Jurkat, Clone E6-1 (cell line): ENCODE measurements at regions not wholly inside any gene's neighbourhood (a gene's known extent, or its start where the extent isn't known, plus 50 kb on each side); places are given as distances from the start of the nearest gene placed in this dataset.
A peak's percentile ranks its signal among the peaks of the same experiment; 100 is the strongest.
"Not testable (repeated sequence)": the region's sequence is repeated elsewhere in the genome, so short reads cannot be mapped to it uniquely, and the experiment has no call there.

ENCODE experiments used
- DNase-seq: peaks from one replicate; pipeline ENCODE4 v3.0.0-alpha.2; 2011; ENCODE audit warnings: low read depth, low spot score
- H3K4me3 ChIP-seq: 2 replicates; pipeline ENCODE4 v1.5.1; 2011; ENCODE audit warnings: mild to moderate bottlenecking, low read length, control low read depth, moderate library complexity

DNA sequence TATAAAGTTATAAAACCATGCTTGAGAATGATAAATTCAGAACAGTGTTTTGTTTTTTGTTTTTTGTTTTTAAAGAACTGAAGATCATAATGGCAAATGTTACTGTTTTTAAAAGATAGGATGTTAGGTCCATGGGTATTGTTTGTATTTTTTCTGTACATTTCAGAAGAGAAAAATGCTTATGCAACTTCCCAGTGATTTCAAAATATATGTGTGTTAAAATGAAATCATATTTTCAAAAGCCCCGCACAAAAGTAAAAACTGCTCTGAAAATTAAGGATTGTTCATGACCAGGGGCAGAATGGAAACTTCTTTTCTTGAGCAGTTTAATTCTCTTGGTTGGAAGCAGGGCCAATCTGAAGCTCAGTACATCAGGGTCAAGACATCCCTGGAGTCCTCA, 109.2 kb upstream of the SIRPG start:
- DNase-seq = no peak
- no peak overlapping the region for H3K4me3 ChIP-seq

GRCh38 chr20:1764136-1765033, 106.8 kb upstream of the SIRPG start:
- no peak overlapping the region for H3K4me3 ChIP-seq
- peak; percentile 62 for DNase-seq

GRCh38 chr20:1761598-1761997, 104.0 kb upstream of the SIRPG start:
- no peak overlapping the region for H3K4me3 ChIP-seq
- no peak for DNase-seq

- H3K4me3 ChIP-seq = no peak overlapping the region
Observed at GRCh38 chr20:1761116-1761515, 103.5 kb upstream of the SIRPG start.

GRCh38 chr20:1758765-1759164, 101.2 kb upstream of the SIRPG start:
- no peak overlapping the region for H3K4me3 ChIP-seq
- no peak for DNase-seq

More at GRCh38 chr20:1761116-1761515, 103.5 kb upstream of the SIRPG start:
- no peak for DNase-seq

GRCh38 chr20:1757606-1758512, 100.3 kb upstream of the SIRPG start:
- no peak overlapping the region for H3K4me3 ChIP-seq
- no peak for DNase-seq

DNA sequence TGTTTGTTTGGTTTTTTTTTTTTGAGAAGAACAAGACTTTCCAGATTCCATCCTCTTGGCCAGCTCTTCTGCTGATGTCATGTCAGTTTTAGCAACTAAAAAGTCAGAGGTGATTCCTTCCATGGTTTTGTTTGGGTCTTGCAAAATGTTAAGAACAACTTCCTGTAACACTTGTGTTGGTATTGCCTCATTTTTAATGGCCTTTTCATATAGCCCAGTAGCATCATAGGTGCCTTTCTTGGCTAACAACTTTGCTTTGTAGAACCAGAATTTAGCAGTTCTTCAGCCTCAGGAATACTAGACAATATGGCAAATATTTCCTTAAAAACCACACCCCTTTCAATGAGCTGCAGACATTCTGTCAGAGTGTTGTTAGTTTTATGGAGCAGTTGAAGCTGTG, 99.5 kb upstream of the SIRPG start:
- DNase-seq = no peak
- H3K4me3 ChIP-seq = no peak overlapping the region

GRCh38 chr20:1754749-1755148, 97.2 kb upstream of the SIRPG start:
- no peak for DNase-seq
- H3K4me3 ChIP-seq = no peak overlapping the region

DNA sequence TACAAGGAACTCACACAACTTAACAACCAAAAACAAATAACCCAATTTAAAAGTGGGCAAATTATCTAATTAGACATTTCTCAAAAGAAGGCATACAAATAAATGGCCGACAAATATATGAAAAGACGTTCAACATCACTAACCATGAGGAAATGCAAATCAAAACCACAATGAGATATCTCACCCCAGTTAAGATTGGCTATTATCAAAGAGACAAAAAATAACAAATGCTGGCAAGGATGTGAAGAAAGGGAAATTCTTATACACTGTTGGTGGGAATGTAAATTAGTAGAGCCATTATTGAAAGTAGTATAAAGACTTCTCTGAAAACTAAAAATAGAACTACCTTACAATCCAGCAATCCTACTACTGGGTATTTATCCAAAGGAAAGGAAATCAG, 96.7 kb upstream of the SIRPG start:
- no peak overlapping the region for H3K4me3 ChIP-seq
- no peak for DNase-seq

GRCh38 chr20:1752045-1752444, 94.5 kb upstream of the SIRPG start:
- DNase-seq = no peak
- no peak overlapping the region for H3K4me3 ChIP-seq

DNA sequence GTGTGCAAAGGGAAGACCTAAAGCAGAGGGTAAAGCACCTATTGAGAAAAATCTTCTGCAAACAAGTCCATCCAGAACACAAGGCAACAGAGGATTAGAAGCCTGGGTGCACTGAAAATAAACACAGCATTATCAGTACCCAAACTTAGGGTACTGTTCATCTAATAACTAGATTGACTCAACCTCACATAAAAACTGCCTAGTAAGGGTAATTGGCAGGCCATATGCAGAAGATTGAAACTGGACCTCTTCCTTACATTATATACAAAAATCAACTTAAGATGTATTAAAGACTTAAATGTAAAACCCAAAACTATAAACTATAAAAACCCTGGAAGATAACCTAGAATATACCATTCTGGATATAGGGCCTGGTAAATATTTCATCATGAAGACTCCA, 91.2 kb upstream of the SIRPG start:
- DNase-seq = no peak
- no peak overlapping the region for H3K4me3 ChIP-seq

GRCh38 chr20:1747953-1748577, 90.5 kb upstream of the SIRPG start:
- no peak for DNase-seq
- H3K4me3 ChIP-seq = no peak overlapping the region

GRCh38 chr20:1742049-1742434, 84.5 kb upstream of the SIRPG start:
- DNase-seq, H3K4me3 ChIP-seq: not testable (repeated sequence)

GRCh38 chr20:1741309-1742048, 83.9 kb upstream of the SIRPG start:
- DNase-seq = no peak
- no peak overlapping the region for H3K4me3 ChIP-seq

- H3K4me3 ChIP-seq = no peak overlapping the region
- no peak for DNase-seq
Observed at GRCh38 chr20:1737134-1737533, 79.6 kb upstream of the SIRPG start.

DNA sequence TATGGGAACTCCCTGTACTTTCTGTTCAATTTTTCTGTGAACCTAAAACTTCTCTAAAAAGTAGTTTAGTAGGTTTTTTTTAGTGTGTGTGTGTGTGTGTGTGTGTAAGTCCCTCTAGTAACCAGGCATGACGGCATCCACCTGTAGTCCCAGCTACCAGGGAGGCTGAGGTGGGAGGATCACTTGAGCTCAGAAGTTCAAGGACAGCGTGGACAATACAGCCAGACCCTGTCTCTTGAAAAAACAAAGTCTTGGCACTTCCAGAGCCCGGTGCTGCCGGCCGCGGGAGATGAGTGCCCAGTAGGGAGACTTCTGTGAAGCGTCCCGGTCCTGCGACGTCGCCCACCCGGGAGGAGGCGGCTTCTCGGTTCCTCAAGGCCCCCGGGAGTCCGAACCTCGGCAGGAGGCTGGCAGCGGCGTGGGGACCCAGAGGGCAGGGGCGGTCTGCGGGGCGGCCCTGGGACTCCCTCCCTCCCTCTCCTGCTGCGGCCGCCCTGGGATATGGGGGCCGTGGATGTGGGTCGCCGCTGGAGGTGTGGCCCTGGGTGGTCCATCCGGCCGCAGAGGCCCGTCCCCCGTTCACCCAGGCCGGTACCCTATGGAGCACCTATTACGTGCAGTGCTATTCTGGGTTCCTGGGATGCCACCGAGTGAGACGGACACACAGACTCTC, 78.0 kb upstream of the SIRPG start:
- DNase-seq = no peak
- no peak overlapping the region for H3K4me3 ChIP-seq

- no peak overlapping the region for H3K4me3 ChIP-seq
- DNase-seq = peak; percentile 60
Observed at GRCh38 chr20:1734269-1734858, 76.8 kb upstream of the SIRPG start.

DNA sequence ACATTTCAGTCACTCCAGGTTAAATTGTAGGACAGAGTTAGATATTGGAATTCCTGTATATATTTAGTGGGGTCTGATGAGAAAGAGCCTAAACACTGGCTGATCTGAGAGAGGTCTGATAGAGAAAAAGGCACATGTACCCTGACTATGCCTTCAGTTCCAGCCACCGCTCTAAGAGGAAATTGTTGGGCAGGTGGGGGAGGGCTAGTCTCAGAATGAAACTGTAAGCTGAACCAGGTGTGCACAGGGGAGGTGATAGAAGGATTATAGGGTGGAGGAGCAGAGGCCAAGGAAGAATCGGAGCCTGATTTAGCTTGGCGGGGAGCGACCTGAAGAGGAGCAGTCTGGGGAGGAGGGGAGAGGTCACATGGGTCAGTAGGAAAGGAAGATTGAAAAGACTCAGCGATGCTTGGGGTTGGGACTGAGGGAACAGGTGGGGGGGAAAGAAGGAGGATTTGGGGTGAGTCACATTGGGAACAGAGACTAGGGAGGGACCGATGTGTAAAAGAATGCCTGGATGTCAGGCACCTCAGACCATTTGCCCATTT, 74.3 kb upstream of the SIRPG start:
- H3K4me3 ChIP-seq = peak overlapping the region; percentile 15; the same call in 1 of the 2 replicates
- DNase-seq = peak; percentile 40
